ENCODE measurements at regions not wholly inside any gene's neighbourhood (a gene's known extent, or its start where the extent isn't known, plus 50 kb on each side); places are given as distances from the start of the nearest gene placed in this dataset.
"Not testable (repeated sequence)": the region's sequence is repeated elsewhere in the genome, so short reads cannot be mapped to it uniquely, and the experiment has no call there.

DNA sequence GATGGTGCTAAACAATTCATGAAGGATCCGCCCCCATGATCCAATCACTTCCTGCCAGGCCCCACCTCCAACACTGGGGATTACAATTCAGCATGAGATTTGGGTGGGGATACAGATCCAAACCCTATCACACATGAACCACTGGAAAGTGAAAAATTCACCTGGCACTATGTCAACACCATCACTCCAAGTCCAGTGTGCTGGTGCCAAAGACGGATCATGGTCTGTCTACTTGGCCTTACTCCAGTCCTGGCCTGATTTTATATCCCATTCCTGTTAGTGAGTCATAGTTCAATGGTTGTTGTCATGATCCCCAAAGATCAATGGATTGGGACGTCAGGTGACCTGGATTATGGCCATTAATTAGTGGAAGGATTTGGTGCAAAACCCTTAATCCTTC is 147.4 kb upstream of the RPS23 start:
- no peak for DNase-seq (ENCODE audit: low read depth)
- TF ChIP-seq, protein P1, sequence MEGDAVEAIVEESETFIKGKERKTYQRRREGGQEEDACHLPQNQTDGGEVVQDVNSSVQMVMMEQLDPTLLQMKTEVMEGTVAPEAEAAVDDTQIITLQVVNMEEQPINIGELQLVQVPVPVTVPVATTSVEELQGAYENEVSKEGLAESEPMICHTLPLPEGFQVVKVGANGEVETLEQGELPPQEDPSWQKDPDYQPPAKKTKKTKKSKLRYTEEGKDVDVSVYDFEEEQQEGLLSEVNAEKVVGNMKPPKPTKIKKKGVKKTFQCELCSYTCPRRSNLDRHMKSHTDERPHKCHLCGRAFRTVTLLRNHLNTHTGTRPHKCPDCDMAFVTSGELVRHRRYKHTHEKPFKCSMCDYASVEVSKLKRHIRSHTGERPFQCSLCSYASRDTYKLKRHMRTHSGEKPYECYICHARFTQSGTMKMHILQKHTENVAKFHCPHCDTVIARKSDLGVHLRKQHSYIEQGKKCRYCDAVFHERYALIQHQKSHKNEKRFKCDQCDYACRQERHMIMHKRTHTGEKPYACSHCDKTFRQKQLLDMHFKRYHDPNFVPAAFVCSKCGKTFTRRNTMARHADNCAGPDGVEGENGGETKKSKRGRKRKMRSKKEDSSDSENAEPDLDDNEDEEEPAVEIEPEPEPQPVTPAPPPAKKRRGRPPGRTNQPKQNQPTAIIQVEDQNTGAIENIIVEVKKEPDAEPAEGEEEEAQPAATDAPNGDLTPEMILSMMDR (IDR thresholded peaks at IDR 0.05; ENCODE audit: low read length, missing control alignments): no peak
- no peak overlapping the region for H3K4me3 ChIP-seq (replicated peaks; ENCODE audit: low read depth, low read length)

DNA sequence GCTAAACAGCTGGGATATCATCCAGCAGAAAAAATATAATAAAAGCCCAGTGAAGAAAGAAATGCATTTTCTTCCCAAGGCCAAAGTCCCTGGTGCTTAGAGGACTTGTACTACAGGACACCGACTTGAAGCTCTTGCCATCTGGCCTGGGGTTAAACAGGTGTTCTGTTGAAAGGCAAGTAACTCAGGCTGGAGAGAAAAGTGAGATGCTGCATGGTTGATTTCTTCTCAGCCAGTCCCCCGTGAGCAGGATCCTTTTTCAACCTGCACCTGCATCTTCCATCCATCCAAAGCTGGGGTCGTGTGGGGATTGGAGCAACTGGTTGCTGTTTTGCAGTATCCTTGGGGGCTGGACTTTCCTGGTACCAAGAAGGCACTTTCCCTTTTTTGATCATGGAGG is 146.1 kb upstream of the RPS23 start:
- TF ChIP-seq, protein P1 (IDR thresholded peaks at IDR 0.05; ENCODE audit: low read length, missing control alignments): no peak
- no peak overlapping the region for H3K4me3 ChIP-seq (replicated peaks; ENCODE audit: low read depth, low read length)
- DNase-seq (ENCODE audit: low read depth): no peak

DNA sequence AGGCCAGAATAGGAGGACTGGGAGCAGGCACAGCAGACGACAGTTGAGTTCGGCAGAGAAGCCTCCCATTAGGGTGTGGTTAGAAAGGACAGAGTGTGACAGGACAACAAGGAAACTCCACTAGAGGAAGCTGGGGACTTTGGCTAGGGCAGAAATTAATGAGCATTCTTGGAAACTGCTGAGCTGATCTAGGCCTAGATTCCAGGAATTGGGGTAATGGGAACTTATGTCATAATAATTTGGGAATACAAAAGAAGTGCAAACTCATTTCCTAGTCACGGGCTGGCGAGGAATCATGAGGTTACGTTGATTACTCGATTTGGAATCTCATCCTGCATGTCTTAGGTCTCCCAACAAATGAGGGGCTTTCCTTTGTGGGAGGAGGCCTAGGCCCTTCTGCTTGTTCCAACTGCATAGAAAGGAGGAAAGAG is 144.6 kb upstream of the RPS23 start:
- H3K4me3 ChIP-seq (replicated peaks; ENCODE audit: low read depth, low read length): no peak overlapping the region
- DNase-seq (ENCODE audit: low read depth): peak; percentile 58
- TF ChIP-seq, protein P1 (IDR thresholded peaks at IDR 0.05; ENCODE audit: low read length, missing control alignments): no peak

DNA sequence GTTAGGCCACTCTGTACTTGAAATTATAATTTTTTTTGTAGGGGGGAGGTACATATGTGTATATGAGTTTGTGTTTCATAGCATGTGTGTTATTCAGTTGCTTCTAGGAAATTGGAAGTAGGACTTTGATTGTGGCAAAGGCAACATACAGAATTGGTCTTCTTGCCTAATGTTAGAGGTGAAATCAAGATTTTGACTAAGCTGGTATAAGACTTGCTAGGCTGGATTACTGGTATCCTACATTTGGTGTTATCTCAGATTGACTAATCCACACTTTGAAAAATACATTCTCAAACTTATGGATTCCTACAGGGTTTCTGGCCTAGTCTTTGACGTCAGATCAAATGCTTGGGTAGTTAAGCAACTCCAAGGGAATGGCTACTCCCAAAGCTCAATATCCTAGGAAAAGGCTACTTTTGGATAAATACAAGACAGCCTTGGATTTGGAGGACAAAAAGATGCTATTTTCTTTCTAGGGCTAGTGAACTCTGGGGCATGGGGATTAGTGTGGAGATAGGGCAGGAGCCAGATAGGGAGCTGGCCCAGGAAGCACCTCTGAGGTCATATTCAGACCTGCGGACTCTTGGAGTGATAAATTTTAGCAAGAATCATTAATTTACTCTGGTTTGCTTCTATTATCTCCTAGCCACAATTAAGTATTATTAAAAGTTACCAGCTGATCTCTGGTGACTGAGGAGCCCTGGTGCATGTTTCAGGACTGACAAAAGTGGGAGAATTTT is 144.0 kb upstream of the RPS23 start:
- TF ChIP-seq, protein P1 (IDR thresholded peaks at IDR 0.05; ENCODE audit: low read length, missing control alignments): no peak
- no peak for DNase-seq (ENCODE audit: low read depth)
- no peak overlapping the region for H3K4me3 ChIP-seq (replicated peaks; ENCODE audit: low read depth, low read length)

DNA sequence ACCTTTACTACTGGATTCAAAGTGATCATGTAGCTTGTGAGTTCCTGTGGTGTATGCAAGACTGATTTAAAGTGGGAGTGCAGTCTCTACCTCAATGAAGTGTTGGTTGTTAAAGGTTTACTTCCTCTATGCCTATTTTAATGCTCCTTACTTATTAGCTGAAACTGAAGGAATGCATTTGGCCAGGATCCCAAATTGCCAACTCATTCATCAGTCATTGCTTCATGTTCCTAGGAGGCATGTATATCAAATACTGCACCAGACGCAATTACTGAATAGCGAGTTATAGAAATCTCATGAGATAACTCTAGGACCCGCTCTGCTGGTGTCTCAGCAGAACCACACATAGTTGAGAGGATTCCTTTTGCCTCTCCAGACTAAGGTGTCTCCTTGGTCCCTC is 143.0 kb upstream of the RPS23 start:
- TF ChIP-seq, protein P1 (IDR thresholded peaks at IDR 0.05; ENCODE audit: low read length, missing control alignments): peak; percentile 15
- no peak overlapping the region for H3K4me3 ChIP-seq (replicated peaks; ENCODE audit: low read depth, low read length)
- DNase-seq (ENCODE audit: low read depth): peak; percentile 84

DNA sequence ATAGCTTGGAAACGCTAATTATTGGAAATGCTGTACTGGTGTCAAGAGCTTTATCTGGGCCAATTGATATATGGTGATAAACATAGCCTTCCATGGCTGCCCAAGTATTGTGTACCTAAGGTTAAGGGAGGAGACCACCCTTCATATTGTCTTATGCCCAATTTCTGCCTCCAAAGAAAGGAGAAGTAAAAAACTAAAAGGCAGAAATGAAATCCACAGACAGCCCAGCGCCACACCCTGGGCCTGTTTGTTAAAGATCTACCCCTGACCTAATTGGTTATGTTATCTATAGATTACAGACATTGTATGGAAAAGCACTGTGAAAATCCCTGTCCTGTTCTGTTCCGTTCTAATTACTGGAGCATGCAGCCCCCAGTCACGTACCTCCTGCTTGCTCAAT is 142.4 kb upstream of the RPS23 start:
- H3K4me3 ChIP-seq (replicated peaks; ENCODE audit: low read depth, low read length); DNase-seq (ENCODE audit: low read depth): not testable (repeated sequence)

DNA sequence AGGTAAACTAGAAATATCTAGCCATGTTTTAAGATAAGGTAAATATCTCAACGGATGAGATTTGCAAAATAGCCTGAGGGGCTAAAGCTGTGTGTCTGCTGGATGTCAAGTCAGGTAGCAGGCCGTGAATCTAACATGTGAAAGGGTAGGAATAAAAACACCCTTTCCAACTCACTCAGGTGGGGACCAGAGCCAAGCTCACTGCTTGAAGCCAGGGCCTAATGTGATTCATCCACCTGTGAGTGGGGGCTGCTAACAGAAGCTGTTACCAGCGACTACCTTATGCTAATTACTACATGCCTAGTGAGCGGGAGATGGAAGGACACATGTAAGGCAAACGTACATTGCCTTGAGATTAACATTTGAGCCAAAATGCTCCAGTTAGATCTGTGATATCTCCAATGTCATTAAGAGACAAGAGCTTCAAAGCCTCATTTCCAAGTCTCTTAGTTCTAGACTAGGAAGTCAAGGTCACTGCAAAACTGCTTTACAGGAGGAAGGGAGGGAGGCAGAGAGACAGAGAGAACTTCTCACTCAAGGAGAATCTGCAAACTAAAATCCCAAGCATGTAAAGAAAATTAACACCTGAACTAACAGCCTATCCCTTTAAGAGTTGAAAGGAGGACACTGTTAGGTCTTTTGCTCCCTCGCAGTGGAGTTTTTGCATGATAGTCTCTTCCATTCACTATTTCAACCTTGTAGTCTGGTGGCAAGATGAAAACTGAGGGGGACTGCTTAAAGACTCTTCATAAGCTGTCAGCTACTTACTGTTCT is 141.6 kb upstream of the RPS23 start:
- no peak for DNase-seq (ENCODE audit: low read depth)
- TF ChIP-seq, protein P1 (IDR thresholded peaks at IDR 0.05; ENCODE audit: low read length, missing control alignments): no peak
- H3K4me3 ChIP-seq (replicated peaks; ENCODE audit: low read depth, low read length): no peak overlapping the region
